ENCODE measurements at regions not wholly inside any gene's neighbourhood (a gene's known extent, or its start where the extent isn't known, plus 50 kb on each side); places are given as distances from the start of the nearest gene placed in this dataset.

GRCh38 chr10:91033324-91033950 is 112.5 kb upstream of the ANKRD1 start:
- DNase-seq (ENCODE audit: low spot score) = no peak
- intact Hi-C loops (cut with DNase I) = no loop called here

GRCh38 chr10:91034042-91034441 is 113.2 kb upstream of the ANKRD1 start:
- no peak for DNase-seq (ENCODE audit: low spot score)
- intact Hi-C loops (cut with DNase I) = no loop called here

GRCh38 chr10:91034494-91035159 is 113.7 kb upstream of the ANKRD1 start:
- DNase-seq (ENCODE audit: low spot score) = no peak
- intact Hi-C loops (cut with DNase I) = no loop called here

DNA sequence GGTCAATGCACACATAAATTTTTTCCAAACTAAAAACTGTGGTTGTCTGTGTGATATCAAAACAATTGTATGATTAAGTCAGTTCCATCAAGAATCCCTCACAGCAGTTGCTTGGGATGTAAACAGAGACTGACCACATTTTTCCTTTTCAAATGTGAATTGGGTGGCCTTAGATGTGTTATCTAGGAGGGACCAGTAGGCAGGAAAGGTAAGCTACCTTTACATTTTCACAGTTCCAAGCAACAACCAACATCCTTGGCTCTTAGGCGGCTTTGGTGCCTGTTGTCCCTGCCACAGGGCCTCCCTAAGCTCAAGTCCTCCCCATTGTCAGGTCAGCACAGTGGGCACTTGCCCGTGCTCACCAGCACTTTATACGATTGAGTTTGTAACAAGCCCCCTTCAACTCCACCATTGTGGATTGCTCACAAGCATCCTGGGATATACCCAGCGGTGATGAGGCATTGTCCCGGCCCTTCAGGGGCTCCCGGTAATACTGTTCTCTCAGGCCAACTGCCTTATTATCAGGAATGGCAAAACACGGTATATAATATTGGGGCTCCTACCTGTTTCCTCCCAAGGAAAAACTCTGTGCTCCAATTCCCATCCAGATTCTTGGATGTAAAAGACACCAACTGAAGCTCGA is 114.9 kb upstream of the ANKRD1 start:
- no peak for DNase-seq (ENCODE audit: low spot score)
- intact Hi-C loops (cut with DNase I) = no loop called here

DNA sequence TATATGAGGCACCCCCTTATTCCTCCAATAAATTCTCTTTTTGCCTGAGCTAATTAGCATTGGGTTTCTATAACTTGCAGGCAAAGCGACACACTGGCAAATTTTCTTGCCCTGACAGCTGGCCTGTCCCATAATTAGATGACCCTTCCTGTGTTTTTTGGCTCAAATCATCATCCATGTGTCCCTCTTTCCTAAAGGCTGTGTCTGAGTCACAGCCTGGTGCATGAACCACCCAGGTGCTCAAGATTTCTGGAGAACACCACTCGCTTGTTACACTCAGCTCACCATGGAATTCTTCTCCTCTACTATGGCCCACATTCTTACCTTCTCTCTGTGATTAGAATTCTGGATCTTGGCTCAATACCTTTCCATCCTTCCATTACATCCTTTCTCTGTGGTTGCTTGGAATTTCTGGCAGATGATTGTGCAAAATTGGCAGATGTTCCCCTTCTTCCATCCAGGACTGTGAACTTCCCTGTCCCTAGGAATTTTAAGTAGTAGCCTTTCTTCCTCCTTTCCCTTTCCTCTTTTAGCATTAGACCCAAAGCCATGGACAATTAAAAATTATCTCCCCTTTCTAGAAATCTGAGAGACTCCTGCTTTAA is 116.0 kb upstream of the ANKRD1 start:
- intact Hi-C loops (cut with DNase I) = no loop called here
- DNase-seq (ENCODE audit: low spot score) = no peak

DNA sequence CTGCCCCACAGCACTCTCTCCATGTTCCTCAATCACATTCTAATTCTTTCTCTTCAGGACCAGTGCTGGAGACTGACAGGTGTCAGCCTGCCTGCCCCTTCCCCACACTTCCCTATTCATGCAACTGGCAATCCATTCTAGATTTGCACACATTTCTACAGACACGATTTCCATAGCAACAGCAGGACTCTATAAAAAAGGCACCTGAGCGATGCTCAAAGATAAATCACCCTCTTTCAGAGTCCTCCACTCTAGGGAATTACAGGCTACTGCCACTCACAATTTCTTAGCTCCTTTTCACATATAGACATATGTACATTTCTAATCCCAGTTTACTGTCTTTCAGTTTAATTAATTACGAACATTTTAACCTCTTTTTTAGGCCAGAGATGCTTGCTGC is 118.1 kb upstream of the ANKRD1 start:
- no peak for DNase-seq (ENCODE audit: low spot score)
- intact Hi-C loops (cut with DNase I) = no loop called here

- intact Hi-C loops (cut with DNase I) = loop anchor here (5.0 kb wide), 1 partner anchor 207 kb away; no protein-coding TSS in a partner anchor
- no peak for DNase-seq (ENCODE audit: low spot score)
These were observed 119.5 kb upstream of the ANKRD1 start for GRCh38 chr10:91040343-91040742.

DNA sequence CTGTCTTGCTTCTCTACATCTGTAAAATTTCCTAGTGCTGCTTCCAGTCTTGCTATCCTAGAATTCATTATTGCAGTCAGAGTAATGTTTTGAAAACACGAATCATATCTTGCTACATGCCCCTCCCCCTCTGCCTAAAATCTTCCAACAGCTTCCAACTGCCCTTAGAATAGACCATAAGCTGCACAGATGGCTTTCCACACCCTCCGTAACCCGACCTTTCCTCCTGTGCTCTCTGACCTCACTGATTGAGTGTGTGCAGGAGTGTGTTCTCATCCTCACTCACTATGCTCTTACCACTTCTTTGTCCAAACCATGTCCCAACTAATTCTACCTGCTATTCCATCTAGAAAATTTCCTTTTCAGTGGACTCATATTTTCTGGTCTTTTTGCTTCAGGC is 121.2 kb upstream of the ANKRD1 start:
- intact Hi-C loops (cut with DNase I) = loop anchor here (5.0 kb wide), 1 partner anchor 205 kb away; no protein-coding TSS in a partner anchor
- DNase-seq (ENCODE audit: low spot score) = no peak

GRCh38 chr10:91043173-91043910 is 122.5 kb upstream of the ANKRD1 start:
- intact Hi-C loops (cut with DNase I) = loop anchor here (5.0 kb wide), 1 partner anchor 204 kb away; no protein-coding TSS in a partner anchor
- DNase-seq (ENCODE audit: low spot score) = no peak

DNA sequence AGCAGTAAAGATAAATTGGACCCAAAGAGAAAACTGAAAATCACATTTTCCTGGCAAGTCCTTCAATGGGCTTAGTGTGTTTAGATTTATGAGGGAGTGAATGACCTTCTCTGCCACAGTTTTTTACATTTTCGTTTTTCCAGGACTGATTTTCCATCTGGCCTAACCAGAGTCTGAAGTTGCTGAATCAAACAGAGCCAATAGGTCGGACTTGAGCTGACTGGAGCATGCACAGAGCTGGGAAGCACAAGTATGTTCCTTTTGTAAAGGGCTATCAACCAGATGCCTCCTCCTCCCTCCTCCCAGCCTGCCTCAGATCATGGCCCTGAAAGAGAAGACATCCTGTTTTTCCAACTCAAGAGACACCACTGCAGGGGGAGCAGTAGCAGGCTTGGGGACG is 126.0 kb upstream of the ANKRD1 start:
- DNase-seq (ENCODE audit: low spot score) = no peak
- intact Hi-C loops (cut with DNase I) = no loop called here

- no peak for DNase-seq (ENCODE audit: low spot score)
- intact Hi-C loops (cut with DNase I) = no loop called here
These were observed 127.5 kb upstream of the ANKRD1 start for GRCh38 chr10:91048380-91048779.

GRCh38 chr10:91049296-91049987 is 128.6 kb upstream of the ANKRD1 start:
- intact Hi-C loops (cut with DNase I) = no loop called here
- DNase-seq (ENCODE audit: low spot score) = no peak

GRCh38 chr10:91049988-91050360 is 129.1 kb upstream of the ANKRD1 start:
- intact Hi-C loops (cut with DNase I) = no loop called here
- no peak for DNase-seq (ENCODE audit: low spot score)

DNA sequence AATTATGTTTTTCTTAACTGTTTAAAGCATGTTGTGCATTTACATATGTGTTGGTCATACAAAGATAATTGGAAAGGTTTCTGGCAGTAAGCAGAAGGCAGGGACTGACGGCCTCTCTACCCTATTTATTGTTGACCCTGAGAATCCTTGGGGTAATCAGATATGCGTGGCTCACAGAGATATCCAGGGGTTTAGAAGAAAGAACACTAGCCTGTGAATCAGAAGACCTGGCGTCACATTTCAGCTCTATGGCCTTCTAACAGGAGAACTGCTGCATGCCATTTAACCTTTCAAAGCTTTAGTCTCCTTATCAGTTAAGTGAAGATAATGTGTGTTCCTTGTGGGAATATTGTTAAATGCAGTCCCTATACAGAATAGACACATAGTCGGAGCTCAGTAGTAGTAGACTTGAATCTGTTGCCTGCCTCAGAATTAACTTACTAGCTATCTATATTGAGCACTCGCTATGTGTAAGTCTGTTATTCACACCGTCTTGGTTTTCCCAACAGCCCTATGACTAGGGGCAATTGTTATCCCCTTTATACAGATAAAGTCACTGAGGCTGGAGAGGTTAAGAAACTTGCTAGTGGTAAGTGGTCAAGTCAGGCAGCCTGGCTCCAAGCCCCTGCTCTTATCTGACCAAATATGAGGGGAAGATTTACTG is 129.6 kb upstream of the ANKRD1 start:
- intact Hi-C loops (cut with DNase I) = no loop called here
- no peak for DNase-seq (ENCODE audit: low spot score)

DNA sequence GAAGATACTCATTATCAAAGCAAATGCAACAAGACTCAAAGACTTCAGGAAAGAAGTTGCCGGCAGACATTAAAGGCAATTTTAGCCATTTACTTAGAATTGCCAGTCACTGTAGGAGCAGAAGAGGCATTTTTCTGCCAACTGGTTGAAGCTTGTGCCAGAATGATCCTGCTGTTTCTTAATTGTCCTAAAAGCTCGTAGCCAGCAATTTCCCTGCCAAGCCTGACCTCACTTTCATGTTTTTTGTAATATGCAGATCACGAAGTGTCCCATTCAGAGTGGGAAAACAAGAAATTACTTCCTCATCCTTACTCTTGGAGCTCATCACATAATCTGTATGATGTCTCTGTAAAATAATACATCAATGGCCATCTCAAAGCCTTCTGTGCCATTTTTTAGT is 130.9 kb upstream of the ANKRD1 start:
- no peak for DNase-seq (ENCODE audit: low spot score)
- intact Hi-C loops (cut with DNase I) = no loop called here

- DNase-seq (ENCODE audit: low spot score) = no peak
- intact Hi-C loops (cut with DNase I) = no loop called here
These were observed 133.4 kb upstream of the ANKRD1 start for GRCh38 chr10:91054325-91054724.

GRCh38 chr10:91061187-91061586 is 140.3 kb upstream of the ANKRD1 start:
- intact Hi-C loops (cut with DNase I) = no loop called here
- DNase-seq (ENCODE audit: low spot score) = no peak

DNA sequence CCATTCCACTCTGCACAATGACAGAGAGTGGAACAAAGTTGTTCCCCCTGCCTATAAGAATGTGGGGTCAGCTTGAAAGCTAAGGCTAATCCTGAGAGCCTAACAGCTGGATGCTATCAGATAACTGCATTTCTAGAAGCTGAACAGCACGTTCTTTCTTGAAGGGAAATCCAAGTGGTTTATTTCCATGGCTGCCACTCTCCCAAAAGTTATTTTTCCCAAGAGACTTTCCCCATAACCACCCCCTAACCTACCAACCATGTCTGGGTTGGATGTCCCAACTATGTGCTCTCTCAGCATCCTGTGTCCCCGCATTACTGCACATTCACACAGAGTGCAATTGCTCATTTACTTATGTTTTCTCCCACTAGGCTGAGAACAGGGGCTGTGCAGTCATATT is 140.7 kb upstream of the ANKRD1 start:
- intact Hi-C loops (cut with DNase I) = no loop called here
- no peak for DNase-seq (ENCODE audit: low spot score)

DNA sequence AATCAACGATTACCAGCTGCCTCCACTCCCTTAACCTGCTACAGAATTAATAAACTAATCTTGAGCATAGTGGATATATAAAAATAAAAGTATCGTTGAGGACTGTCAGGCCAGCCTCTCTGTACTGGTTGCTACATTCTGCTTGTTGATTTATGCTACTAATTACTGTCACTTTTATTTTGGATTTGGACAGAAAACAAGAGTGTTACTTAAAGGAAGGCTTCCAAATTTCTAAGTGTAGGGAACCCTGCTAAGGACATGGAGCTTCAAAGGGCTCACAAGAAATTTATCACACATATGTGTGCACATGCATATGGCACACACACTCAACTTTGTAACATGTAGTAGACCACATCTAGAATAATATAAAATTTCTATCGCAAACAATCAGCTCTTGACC is 141.2 kb upstream of the ANKRD1 start:
- intact Hi-C loops (cut with DNase I) = no loop called here

More for the DNA sequence above, 141.2 kb upstream of the ANKRD1 start:
- DNase-seq (ENCODE audit: low spot score) = no peak

Data from cardiac septum (tissue), 1 donor.